ENCODE measurements at regions not wholly inside any gene's neighbourhood (a gene's known extent, or its start where the extent isn't known, plus 50 kb on each side); places are given as distances from the start of the nearest gene placed in this dataset.

DNA sequence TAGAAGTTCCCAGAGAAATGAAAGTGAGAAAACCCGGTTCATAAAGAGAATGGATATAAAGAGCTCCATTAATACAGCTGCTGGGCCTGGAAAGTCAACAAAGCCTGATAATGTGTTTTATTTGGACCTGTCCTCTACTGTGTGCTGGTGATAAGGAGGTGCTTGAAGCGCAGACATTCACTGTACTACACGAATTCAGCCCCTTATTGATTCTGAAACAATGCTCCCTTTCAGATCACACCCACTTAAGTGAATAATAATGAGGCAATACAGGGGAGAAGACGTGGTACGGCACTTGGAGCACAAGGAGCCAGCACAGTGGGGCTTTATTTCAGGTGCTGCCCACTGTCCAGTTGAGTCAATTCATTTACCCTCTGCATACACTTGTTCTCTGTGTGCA lies 260.8 kb downstream of the FGFR2 start:
- Histone ChIP-seq H4K20me1 (ENCODE audit: control insufficient read depth, insufficient read depth, low read length, poor library complexity, severe bottlenecking) (no peaks in the 10 kb centered on the region), H3K4me1 (ENCODE audit: control insufficient read depth in 2 of 2, insufficient read depth in 2 of 2, low read length in 2 of 2) (no peaks in the 10 kb centered on the region), H3K36me3 (replicated peaks in 1 of 2; ENCODE audit: control extremely low read depth in 1 of 2, control insufficient read depth in 1 of 2, extremely low read depth in 1 of 2, insufficient read depth in 2 of 2, low read length in 1 of 2) (no peaks in the 10 kb centered on the region), H3K79me2 (ENCODE audit: control insufficient read depth, insufficient read depth, low read length) (no peaks in the 10 kb centered on the region), H3K4me2 (replicated peaks; ENCODE audit: low read depth, low read length, poor library complexity, severe bottlenecking) (no peak overlapping the region), H3K4me3 (ENCODE audit: control extremely low read depth in 1 of 5, extremely low read depth in 1 of 5, insufficient read depth in 1 of 5, low read depth in 2 of 5, low read length in 4 of 5) (no peak overlapping the region), H3K27ac (ENCODE audit: low read length in 2 of 2) (no peak overlapping the region), H3K9me3 (ENCODE audit: control extremely low read depth in 1 of 3, control insufficient read depth in 2 of 3, insufficient read depth in 1 of 3, low read length in 2 of 3) (no peaks in the 10 kb centered on the region), H3K27me3 (replicated peaks in 1 of 4; ENCODE audit: control extremely low read depth in 1 of 4, control insufficient read depth in 3 of 4, insufficient read depth in 4 of 4, low read length in 3 of 4) (no peaks in the 10 kb centered on the region), H2AFZ (ENCODE audit: insufficient read depth, low read depth, low read length, poor library complexity, severe bottlenecking) (no peak overlapping the region), H3K9ac (ENCODE audit: low read length) (no peak overlapping the region)
- Mint-ChIP-seq H3K4me3 (no peak overlapping the region), H3K27me3 (no peaks in the 10 kb centered on the region), H3K9me3 (ENCODE audit: insufficient read depth) (no peaks in the 10 kb centered on the region), H3K4me1 (no peaks in the 10 kb centered on the region), H3K27ac (no peak overlapping the region)
- TF ChIP-seq EZH2 (IDR thresholded peaks at IDR 0.05; ENCODE audit: borderline replicate concordance, insufficient read depth, low read depth, low read length, poor library complexity, severe bottlenecking) (no peak), CTCF (IDR thresholded peaks at IDR 0.05) (no peak)
- DNase-seq (no peak), ATAC-seq (ENCODE audit: low read depth) (no peak)
- CTCF ChIA-PET, result no interaction called here
- WGBS (ENCODE audit: insufficient coverage), result 80% methylated on average over 3 of the region's 5 CpGs
- POLR2A ChIA-PET, result no interaction called here
- intact Hi-C loops (cut with micrococcal nuclease), result no loop called here

DNA sequence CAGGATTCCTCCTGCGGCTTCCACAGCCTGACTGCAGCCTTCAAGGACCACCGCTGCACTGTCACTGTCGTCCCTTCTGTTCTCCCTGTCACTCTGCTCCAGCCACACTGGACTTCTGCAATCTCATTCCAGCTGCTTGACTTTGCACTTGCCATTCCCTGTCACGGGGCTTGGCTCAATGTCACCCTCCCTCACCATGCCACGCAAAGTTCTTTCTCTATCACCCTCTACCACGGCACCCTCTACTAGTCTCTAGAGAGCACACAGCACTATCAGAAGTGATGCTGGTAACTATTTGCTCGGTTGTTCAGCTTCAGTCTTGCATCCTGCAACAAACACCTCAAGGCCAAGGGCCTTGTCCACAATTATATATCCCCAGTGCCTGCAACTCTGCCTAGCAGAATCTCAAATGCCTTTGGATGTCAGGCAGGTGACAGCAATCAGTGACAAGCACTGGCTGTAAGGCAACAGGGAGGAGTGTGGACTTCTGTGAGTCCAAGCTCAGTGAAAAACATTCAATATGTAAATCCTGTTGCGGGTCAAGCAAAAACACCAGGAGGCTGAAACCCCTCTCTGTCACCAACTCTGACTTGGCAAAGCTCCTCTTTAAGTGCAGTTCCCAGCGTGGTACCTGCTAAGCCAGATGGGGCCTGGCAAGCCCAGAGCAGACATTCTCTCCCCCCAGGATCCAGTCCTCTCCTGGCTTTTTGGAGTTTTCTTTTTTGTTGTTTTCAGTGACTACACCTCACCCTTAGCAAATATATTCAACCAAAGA lies 259.9 kb downstream of the FGFR2 start:
- ChIA-PET POLR2A (no interaction called here), CTCF (no interaction called here)
- ATAC-seq (ENCODE audit: low read depth) (no peak), DNase-seq (no peak)
- Mint-ChIP-seq H3K4me1 (no peaks in the 10 kb centered on the region), H3K9me3 (ENCODE audit: insufficient read depth) (no peaks in the 10 kb centered on the region), H3K27ac (no peak overlapping the region), H3K4me3 (no peak overlapping the region), H3K27me3 (no peaks in the 10 kb centered on the region)
- no peak overlapping the region for H2AFZ ChIP-seq (ENCODE audit: insufficient read depth, low read depth, low read length, poor library complexity, severe bottlenecking)
- intact Hi-C loops (cut with micrococcal nuclease), result no loop called here
- no peak overlapping the region for H3K9ac ChIP-seq (ENCODE audit: low read length)
- WGBS (ENCODE audit: insufficient coverage), result 85% methylated on average over 9 of the region's 9 CpGs
- H3K27ac ChIP-seq (ENCODE audit: low read length in 2 of 2), result no peak overlapping the region
- H3K4me2 ChIP-seq (replicated peaks; ENCODE audit: low read depth, low read length, poor library complexity, severe bottlenecking), result no peak overlapping the region
- H3K36me3 ChIP-seq (replicated peaks in 1 of 2; ENCODE audit: control extremely low read depth in 1 of 2, control insufficient read depth in 1 of 2, extremely low read depth in 1 of 2, insufficient read depth in 2 of 2, low read length in 1 of 2), result no peaks in the 10 kb centered on the region
- no peak for TF ChIP-seq CTCF (IDR thresholded peaks at IDR 0.05)
- TF ChIP-seq EZH2 (IDR thresholded peaks at IDR 0.05; ENCODE audit: borderline replicate concordance, insufficient read depth, low read depth, low read length, poor library complexity, severe bottlenecking), result no peak
- no peaks in the 10 kb centered on the region for H4K20me1 ChIP-seq (ENCODE audit: control insufficient read depth, insufficient read depth, low read length, poor library complexity, severe bottlenecking)
- H3K27me3 ChIP-seq (replicated peaks in 1 of 4; ENCODE audit: control extremely low read depth in 1 of 4, control insufficient read depth in 3 of 4, insufficient read depth in 4 of 4, low read length in 3 of 4), result no peaks in the 10 kb centered on the region
- no peaks in the 10 kb centered on the region for H3K9me3 ChIP-seq (ENCODE audit: control extremely low read depth in 1 of 3, control insufficient read depth in 2 of 3, insufficient read depth in 1 of 3, low read length in 2 of 3)
- H3K4me1 ChIP-seq (ENCODE audit: control insufficient read depth in 2 of 2, insufficient read depth in 2 of 2, low read length in 2 of 2), result no peaks in the 10 kb centered on the region
- H3K79me2 ChIP-seq (ENCODE audit: control insufficient read depth, insufficient read depth, low read length), result no peaks in the 10 kb centered on the region
- H3K4me3 ChIP-seq (ENCODE audit: control extremely low read depth in 1 of 5, extremely low read depth in 1 of 5, insufficient read depth in 1 of 5, low read depth in 2 of 5, low read length in 4 of 5), result no peak overlapping the region

All from B cell (primary cell).